Parathyroid adenoma (tissue), 2 donors: ENCODE measurements at regions not wholly inside any gene's neighbourhood (a gene's known extent, or its start where the extent isn't known, plus 50 kb on each side); places are given as distances from the start of the nearest gene placed in this dataset.

ENCODE experiments used
- H2AFZ ChIP-seq: fragments of 300-600 bp; sonication (generic); one replicate; pipeline ENCODE4 v1.7.0; 2017; ENCODE audit warnings: antibody characterized with exemption, mild to moderate bottlenecking
- H3K27ac ChIP-seq: fragments of 300-600 bp; sonication (generic); one replicate; pipeline ENCODE4 v1.7.0; 2017
- H3K27me3 ChIP-seq: fragments of 300-600 bp; sonication (generic); one replicate; pipeline ENCODE4 v1.7.0; 2017; ENCODE audit warnings: low read length; ENCODE audit not compliant: control insufficient read depth, insufficient read depth
- H3K36me3 ChIP-seq: fragments of 300-600 bp; sonication (generic); one replicate; pipeline ENCODE4 v1.7.0; 2017; ENCODE audit warnings: low read length; ENCODE audit not compliant: control insufficient read depth, insufficient read depth
- H3K4me1 ChIP-seq: fragments of 300-600 bp; sonication (generic); one replicate; pipeline ENCODE4 v1.7.0; 2017; ENCODE audit warnings: control low read depth
- H3K4me2 ChIP-seq: fragments of 300-600 bp; sonication (generic); one replicate; pipeline ENCODE4 v1.7.0; 2017; ENCODE audit warnings: low read length
- H3K4me3 ChIP-seq: fragments of 300-600 bp; sonication (generic); one replicate; pipeline ENCODE4 v1.7.0; 2017; ENCODE audit warnings: low read depth, low read length
- H3K79me2 ChIP-seq: fragments of 300-600 bp; sonication (generic); one replicate; pipeline ENCODE4 v1.7.0; 2017; ENCODE audit warnings: control low read depth
- H3K9ac ChIP-seq: fragments of 300-600 bp; sonication (generic); one replicate; pipeline ENCODE4 v1.7.0; 2017; ENCODE audit warnings: mild to moderate bottlenecking
- H3K9me3 ChIP-seq: fragments of 300-600 bp; sonication (generic); one replicate; pipeline ENCODE4 v1.7.0; 2017; ENCODE audit warnings: low read length; ENCODE audit not compliant: control insufficient read depth
- TF ChIP-seq, protein P1 (sequence below): fragments of 300-600 bp; sonication (generic); IDR thresholded peaks from one replicate; pipeline ENCODE4 v1.7.0; 2017; ENCODE audit warnings: antibody characterized with exemption, mild to moderate bottlenecking
- donor health status: primary hyperparathyroidism.

DNA sequence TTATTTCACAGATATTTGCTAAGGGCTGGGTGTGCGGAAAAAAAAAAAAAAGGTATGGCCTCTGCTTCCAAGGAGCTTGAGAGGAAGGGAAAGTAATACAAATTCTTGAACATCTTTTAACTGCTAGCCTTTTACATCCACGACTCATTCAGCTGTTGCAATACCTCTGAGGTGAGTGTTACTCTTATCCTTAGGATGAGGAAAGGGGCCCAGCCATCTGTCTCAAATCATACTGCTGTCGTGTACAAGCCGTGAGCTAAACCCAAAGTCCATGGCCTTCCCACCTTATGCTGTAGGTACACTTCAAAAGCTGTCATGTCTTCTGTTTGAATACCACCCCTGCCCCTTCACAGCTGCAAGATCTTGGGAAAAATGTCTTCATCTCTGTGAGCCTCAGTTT, 146.8 kb downstream of the KCNRG start:
- Histone ChIP-seq H3K4me1 (no peaks in the 10 kb centered on the region), H3K36me3 (no peaks in the 10 kb centered on the region), H3K27ac (no peak overlapping the region), H3K4me3 (no peak overlapping the region), H2AFZ (no peak overlapping the region), H3K9me3 (no peaks in the 10 kb centered on the region), H3K9ac (no peak overlapping the region), H3K79me2 (no peaks in the 10 kb centered on the region), H3K4me2 (no peak overlapping the region), H3K27me3 (no peaks in the 10 kb centered on the region)
- TF ChIP-seq, protein P1, sequence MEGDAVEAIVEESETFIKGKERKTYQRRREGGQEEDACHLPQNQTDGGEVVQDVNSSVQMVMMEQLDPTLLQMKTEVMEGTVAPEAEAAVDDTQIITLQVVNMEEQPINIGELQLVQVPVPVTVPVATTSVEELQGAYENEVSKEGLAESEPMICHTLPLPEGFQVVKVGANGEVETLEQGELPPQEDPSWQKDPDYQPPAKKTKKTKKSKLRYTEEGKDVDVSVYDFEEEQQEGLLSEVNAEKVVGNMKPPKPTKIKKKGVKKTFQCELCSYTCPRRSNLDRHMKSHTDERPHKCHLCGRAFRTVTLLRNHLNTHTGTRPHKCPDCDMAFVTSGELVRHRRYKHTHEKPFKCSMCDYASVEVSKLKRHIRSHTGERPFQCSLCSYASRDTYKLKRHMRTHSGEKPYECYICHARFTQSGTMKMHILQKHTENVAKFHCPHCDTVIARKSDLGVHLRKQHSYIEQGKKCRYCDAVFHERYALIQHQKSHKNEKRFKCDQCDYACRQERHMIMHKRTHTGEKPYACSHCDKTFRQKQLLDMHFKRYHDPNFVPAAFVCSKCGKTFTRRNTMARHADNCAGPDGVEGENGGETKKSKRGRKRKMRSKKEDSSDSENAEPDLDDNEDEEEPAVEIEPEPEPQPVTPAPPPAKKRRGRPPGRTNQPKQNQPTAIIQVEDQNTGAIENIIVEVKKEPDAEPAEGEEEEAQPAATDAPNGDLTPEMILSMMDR, result no peak

DNA sequence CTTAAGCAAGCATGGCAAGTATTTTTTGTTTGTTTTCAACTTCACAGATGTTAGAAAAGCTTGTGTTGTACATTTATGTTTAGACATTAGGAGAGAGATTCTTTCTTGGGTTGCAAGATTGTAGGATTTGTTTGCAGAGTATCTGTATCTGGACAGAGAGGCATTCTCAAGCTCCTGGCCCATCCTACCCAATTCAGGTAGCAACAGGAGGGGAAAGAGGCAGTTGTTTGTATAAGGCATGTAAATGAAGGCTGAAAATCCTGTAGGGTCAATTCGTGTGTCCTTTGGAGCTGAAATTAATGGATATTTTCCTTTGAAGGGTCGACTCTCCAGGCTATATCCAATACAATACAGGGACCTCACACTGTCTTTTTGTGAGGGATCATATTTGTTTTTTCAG, 147.3 kb downstream of the KCNRG start:
- Histone ChIP-seq H3K9me3 (no peaks in the 10 kb centered on the region), H3K4me3 (no peak overlapping the region), H3K9ac (no peak overlapping the region), H3K4me1 (no peaks in the 10 kb centered on the region), H3K27me3 (no peaks in the 10 kb centered on the region), H3K36me3 (no peaks in the 10 kb centered on the region), H3K4me2 (no peak overlapping the region), H3K27ac (no peak overlapping the region), H2AFZ (no peak overlapping the region), H3K79me2 (no peaks in the 10 kb centered on the region)
- TF ChIP-seq, protein P1, result no peak

DNA sequence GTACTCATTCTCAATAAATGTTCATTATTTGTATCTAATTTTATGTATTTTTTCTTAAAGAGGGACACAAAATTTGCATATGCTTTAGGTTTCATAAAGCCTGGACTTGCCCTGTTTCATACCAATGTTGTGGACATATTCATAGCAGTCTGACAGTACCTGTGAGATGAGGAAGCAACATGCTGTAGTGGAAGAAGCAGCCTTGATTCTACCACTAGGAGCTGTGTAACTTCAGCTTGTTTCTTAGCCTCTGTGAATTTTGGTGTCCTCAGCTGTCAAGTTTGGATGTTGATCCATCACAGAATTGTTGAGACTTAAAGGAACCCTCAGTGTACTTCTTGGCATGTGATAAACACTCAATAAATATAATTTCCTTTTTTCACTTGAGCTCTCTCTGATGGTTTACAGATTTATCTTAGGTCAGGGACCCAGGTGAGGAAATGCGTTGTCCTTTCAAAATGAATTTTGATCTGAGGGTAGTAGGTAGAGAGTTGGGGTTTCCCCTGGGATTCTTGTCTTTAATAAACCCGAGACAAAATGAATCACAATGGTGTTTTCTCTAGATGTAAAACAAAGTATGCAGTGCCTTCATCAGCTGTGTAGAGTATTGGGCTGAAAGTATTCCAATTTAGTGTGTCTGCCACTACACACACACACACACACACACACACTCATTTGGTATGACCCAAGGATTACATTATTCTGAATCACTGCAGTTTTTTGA, 152.1 kb downstream of the KCNRG start:
- TF ChIP-seq, protein P1, result no peak
- no peaks in the 10 kb centered on the region for H3K79me2 ChIP-seq
- no peaks in the 10 kb centered on the region for H3K9me3 ChIP-seq
- H3K27me3 ChIP-seq, result no peaks in the 10 kb centered on the region
- no peaks in the 10 kb centered on the region for H3K36me3 ChIP-seq
- no peak overlapping the region for H3K9ac ChIP-seq
- no peak overlapping the region for H3K27ac ChIP-seq
- no peak overlapping the region for H2AFZ ChIP-seq
- H3K4me1 ChIP-seq, result no peaks in the 10 kb centered on the region
- H3K4me2 ChIP-seq, result no peak overlapping the region
- no peak overlapping the region for H3K4me3 ChIP-seq

DNA sequence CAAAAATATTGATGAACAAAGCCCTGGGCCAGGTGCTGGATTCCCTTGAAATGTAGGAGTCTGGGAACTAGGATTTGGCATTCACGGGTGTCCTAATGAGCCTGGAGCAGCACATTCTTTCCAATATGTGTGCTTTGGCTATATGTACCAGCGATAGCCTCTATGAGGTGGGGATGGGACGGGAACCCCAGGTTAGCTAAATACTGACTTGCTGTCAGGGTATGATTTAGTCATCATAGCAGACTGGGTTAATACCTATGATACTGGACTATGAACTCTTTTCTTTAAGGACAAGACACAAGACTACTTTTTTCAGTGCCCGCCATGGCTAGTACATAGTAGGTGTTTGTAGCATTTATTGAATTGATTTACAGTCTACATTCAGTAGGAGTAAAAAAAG, 152.7 kb downstream of the KCNRG start:
- Histone ChIP-seq H3K27ac (no peak overlapping the region), H3K79me2 (no peaks in the 10 kb centered on the region), H2AFZ (no peak overlapping the region), H3K36me3 (no peaks in the 10 kb centered on the region), H3K4me3 (no peak overlapping the region), H3K9me3 (no peaks in the 10 kb centered on the region), H3K4me2 (no peak overlapping the region), H3K27me3 (no peaks in the 10 kb centered on the region), H3K4me1 (no peaks in the 10 kb centered on the region), H3K9ac (no peak overlapping the region)
- TF ChIP-seq, protein P1, result no peak

DNA sequence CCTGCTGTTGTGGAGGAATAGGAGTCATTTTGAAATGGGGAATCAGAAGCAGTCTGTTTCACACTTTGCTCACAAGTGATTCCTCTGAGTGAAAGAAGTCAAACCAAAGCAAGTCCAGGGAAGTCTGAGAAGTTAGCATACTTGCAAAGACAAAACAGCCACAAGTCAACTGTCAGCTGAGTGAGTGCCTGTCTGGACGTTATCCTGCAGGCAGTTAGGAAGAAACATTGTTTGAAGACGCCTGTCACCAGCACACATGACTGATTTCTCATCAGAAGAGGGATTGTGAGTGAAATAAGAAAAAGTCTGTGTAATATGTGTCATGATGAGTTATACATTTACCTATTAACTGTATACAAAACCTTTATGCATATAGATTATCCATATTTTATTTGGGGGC, 153.5 kb downstream of the KCNRG start:
- H3K9ac ChIP-seq, result no peak overlapping the region
- TF ChIP-seq, protein P1, result no peak

More for the DNA sequence above, 153.5 kb downstream of the KCNRG start:
- H3K9me3 ChIP-seq, result no peaks in the 10 kb centered on the region
- H3K27ac ChIP-seq, result no peak overlapping the region
- H3K4me3 ChIP-seq, result no peak overlapping the region
- H2AFZ ChIP-seq, result no peak overlapping the region
- H3K36me3 ChIP-seq, result no peaks in the 10 kb centered on the region
- no peaks in the 10 kb centered on the region for H3K4me1 ChIP-seq
- no peak overlapping the region for H3K4me2 ChIP-seq
- H3K79me2 ChIP-seq, result no peaks in the 10 kb centered on the region
- no peaks in the 10 kb centered on the region for H3K27me3 ChIP-seq
